BE2C (cell line): ENCODE measurements at regions not wholly inside any gene's neighbourhood (a gene's known extent, or its start where the extent isn't known, plus 50 kb on each side); places are given as distances from the start of the nearest gene placed in this dataset.

Source experiments
- DNase-seq: peaks from one replicate; pipeline ENCODE4 v3.0.0-alpha.2; 2020
- H3K27me3 ChIP-seq: fragments of 250-450 bp; sonication (Bioruptor Pico); 2 replicates; pipeline ENCODE4 v1.5.1; 2020; ENCODE audit warnings: mild to moderate bottlenecking
- H3K36me3 ChIP-seq: fragments of 250-450 bp; sonication (Bioruptor Pico); 2 replicates; pipeline ENCODE4 v1.5.1; 2020; ENCODE audit warnings: mild to moderate bottlenecking
- H3K4me1 ChIP-seq: fragments of 250-450 bp; sonication (Bioruptor Pico); 2 replicates; pipeline ENCODE4 v1.5.1; 2020
- H3K4me3 ChIP-seq: 2 replicates; pipeline ENCODE4 v1.5.1; 2011; ENCODE audit warnings: low read depth, low read length
- H3K9me3 ChIP-seq: fragments of 250-450 bp; sonication (Bioruptor Pico); 2 replicates; pipeline ENCODE4 v1.5.1; 2020
- CTCF ChIP-seq: IDR thresholded peaks from 2 replicates; pipeline ENCODE4 v1.5.1; 2012; ENCODE audit warnings: mild to moderate bottlenecking, low read depth, low read length

- no peak for TF ChIP-seq CTCF
- Histone ChIP-seq H3K4me1 (no peaks in the 10 kb centered on the region), H3K36me3 (no peaks in the 10 kb centered on the region), H3K9me3 (no peaks in the 10 kb centered on the region), H3K27me3 (no peaks in the 10 kb centered on the region), H3K4me3 (no peak overlapping the region)
- DNase-seq, result no peak
Observed at GRCh38 chr2:171627412-171627811, 59.9 kb upstream of the DYNC1I2 start.

- no peak for TF ChIP-seq CTCF
- H3K36me3 ChIP-seq, result no peaks in the 10 kb centered on the region
- H3K4me3 ChIP-seq, result no peak overlapping the region
- DNase-seq, result no peak
- no peaks in the 10 kb centered on the region for H3K4me1 ChIP-seq
- no peaks in the 10 kb centered on the region for H3K27me3 ChIP-seq
- no peaks in the 10 kb centered on the region for H3K9me3 ChIP-seq
Observed at GRCh38 chr2:171629113-171629512, 58.2 kb upstream of the DYNC1I2 start.

- Histone ChIP-seq H3K9me3 (no peaks in the 10 kb centered on the region), H3K27me3 (no peaks in the 10 kb centered on the region)
Observed at GRCh38 chr2:171630089-171630770, 57.0 kb upstream of the DYNC1I2 start.

GRCh38 chr2:171630812-171631626 lies 56.2 kb upstream of the DYNC1I2 start:
- peak; percentile 16 for DNase-seq
- TF ChIP-seq CTCF, result no peak
- no peaks in the 10 kb centered on the region for H3K9me3 ChIP-seq
- no peaks in the 10 kb centered on the region for H3K27me3 ChIP-seq
- H3K36me3 ChIP-seq, result no peaks in the 10 kb centered on the region
- H3K4me1 ChIP-seq, result no peaks in the 10 kb centered on the region
- no peak overlapping the region for H3K4me3 ChIP-seq

More at GRCh38 chr2:171630089-171630770, 57.0 kb upstream of the DYNC1I2 start:
- no peak for TF ChIP-seq CTCF
- no peaks in the 10 kb centered on the region for H3K36me3 ChIP-seq
- no peak overlapping the region for H3K4me3 ChIP-seq
- no peaks in the 10 kb centered on the region for H3K4me1 ChIP-seq
- no peak for DNase-seq
